ENCODE measurements at regions not wholly inside any gene's neighbourhood (a gene's known extent, or its start where the extent isn't known, plus 50 kb on each side); places are given as distances from the start of the nearest gene placed in this dataset.

GRCh38 chr19:32058131-32058530, 287.3 kb upstream of the ZNF507 start:
- TF ChIP-seq CTCF (conservative IDR thresholded peaks at IDR 0.05; ENCODE audit: low read depth, low read length) (no peak), BHLHE40 (IDR thresholded peaks at IDR 0.05; ENCODE audit: low read depth, low read length) (no peak)

All from IMR-90 (cell line).